ENCODE measurements at regions not wholly inside any gene's neighbourhood (a gene's known extent, or its start where the extent isn't known, plus 50 kb on each side); places are given as distances from the start of the nearest gene placed in this dataset.
A peak's percentile ranks its signal among the peaks of the same experiment; 100 is the strongest.

- no peak for DNase-seq
These were observed 612.9 kb downstream of the DNAH5 start for GRCh38 chr5:13331585-13331984.

- no peak for DNase-seq
These were observed 616.2 kb downstream of the DNAH5 start for GRCh38 chr5:13328316-13328715.

- DNase-seq: no peak
These were observed 618.7 kb downstream of the DNAH5 start for GRCh38 chr5:13325765-13326164.

GRCh38 chr5:13322769-13323168, 621.7 kb downstream of the DNAH5 start:
- DNase-seq: no peak

GRCh38 chr5:13317654-13318053, 626.8 kb downstream of the DNAH5 start:
- DNase-seq: no peak

- no peak for DNase-seq
These were observed 628.3 kb downstream of the DNAH5 start for GRCh38 chr5:13316176-13316575.

- DNase-seq: no peak
These were observed 637.0 kb downstream of the DNAH5 start for GRCh38 chr5:13307480-13307879.

- no peak for DNase-seq
These were observed 641.0 kb downstream of the DNAH5 start for GRCh38 chr5:13303445-13303844.

GRCh38 chr5:13278811-13279210, 665.7 kb downstream of the DNAH5 start:
- DNase-seq: no peak

- peak in 1 of 2 experiments; percentile 4 for DNase-seq
These were observed 666.3 kb downstream of the DNAH5 start for GRCh38 chr5:13278148-13278547.

GRCh38 chr5:13276156-13276555, 668.3 kb downstream of the DNAH5 start:
- DNase-seq: no peak

- no peak for DNase-seq
These were observed 680.8 kb downstream of the DNAH5 start for GRCh38 chr5:13263701-13264100.

- no peak for DNase-seq
These were observed 691.4 kb downstream of the DNAH5 start for GRCh38 chr5:13253111-13253510.

GRCh38 chr5:13252699-13253098, 691.8 kb downstream of the DNAH5 start:
- DNase-seq: no peak

GRCh38 chr5:13251623-13252376, 692.7 kb downstream of the DNAH5 start:
- no peak for DNase-seq

GRCh38 chr5:13250464-13251291, 693.8 kb downstream of the DNAH5 start:
- no peak for DNase-seq

GRCh38 chr5:13249854-13250253, 694.6 kb downstream of the DNAH5 start:
- DNase-seq: no peak

GRCh38 chr5:13248253-13248652, 696.2 kb downstream of the DNAH5 start:
- DNase-seq: no peak

- DNase-seq: no peak
These were observed 698.4 kb downstream of the DNAH5 start for GRCh38 chr5:13246053-13246452.

GRCh38 chr5:13244151-13244550, 700.3 kb downstream of the DNAH5 start:
- no peak for DNase-seq

GRCh38 chr5:13227513-13227912, 717.0 kb downstream of the DNAH5 start:
- no peak for DNase-seq

GRCh38 chr5:13218518-13218917, 726.0 kb downstream of the DNAH5 start:
- no peak for DNase-seq

GRCh38 chr5:13217636-13218035, 726.9 kb downstream of the DNAH5 start:
- DNase-seq: no peak

GRCh38 chr5:13215806-13216205, 728.7 kb downstream of the DNAH5 start:
- no peak for DNase-seq

Data from NCI-H1930 (cell line).